Adrenal gland (tissue), 5 donors: ENCODE measurements at regions not wholly inside any gene's neighbourhood (a gene's known extent, or its start where the extent isn't known, plus 50 kb on each side); places are given as distances from the start of the nearest gene placed in this dataset.

Experiments used
- POLR2A ChIP-seq, 2 donors: fragments of 450-650 bp; IDR thresholded peaks; one replicate each; pipeline ENCODE4 v1.6.1; 2017; ENCODE audit warnings: antibody characterized with exemption in 2 of 2, mild to moderate bottlenecking in 2 of 2, moderate library complexity in 1 of 2
- TF ChIP-seq, protein P1 (sequence below), 6 experiments: fragments of 450-650 bp in 4 of 6; fragments of 200-600 bp in 2 of 6; sonication (generic) in 1 of 6; IDR thresholded peaks; 1 replicate in 5 of 6; 2 replicates in 1 of 6; pipeline versions ENCODE4 v1.5.1 to v1.8.0; 2016 to 2021; ENCODE audit warnings: antibody characterized with exemption in 6 of 6, mild to moderate bottlenecking in 2 of 6, moderate library complexity in 1 of 6
- donor health status: DM: no; HTN: no; CAD: no.

DNA sequence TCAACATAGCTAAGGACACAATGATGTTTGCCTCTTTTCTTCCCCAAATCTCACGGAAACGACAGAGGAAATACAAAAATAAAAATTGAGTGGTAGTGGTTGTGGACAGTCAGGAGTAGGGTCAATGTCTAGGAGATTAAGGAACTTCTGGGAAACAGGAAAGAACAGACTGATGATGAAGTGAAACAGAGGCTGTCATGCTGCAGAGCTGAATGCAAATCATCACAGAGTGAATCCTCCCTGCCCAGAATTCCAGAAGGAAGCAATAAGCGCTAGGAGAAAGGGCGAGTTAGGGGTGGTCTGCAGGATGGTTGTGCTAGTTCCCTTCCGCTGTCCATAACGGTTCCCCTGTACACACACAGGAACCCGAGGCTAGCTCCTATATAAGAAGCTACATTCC, 64.7 kb upstream of the POMGNT2 start:
- TF ChIP-seq, protein P1, sequence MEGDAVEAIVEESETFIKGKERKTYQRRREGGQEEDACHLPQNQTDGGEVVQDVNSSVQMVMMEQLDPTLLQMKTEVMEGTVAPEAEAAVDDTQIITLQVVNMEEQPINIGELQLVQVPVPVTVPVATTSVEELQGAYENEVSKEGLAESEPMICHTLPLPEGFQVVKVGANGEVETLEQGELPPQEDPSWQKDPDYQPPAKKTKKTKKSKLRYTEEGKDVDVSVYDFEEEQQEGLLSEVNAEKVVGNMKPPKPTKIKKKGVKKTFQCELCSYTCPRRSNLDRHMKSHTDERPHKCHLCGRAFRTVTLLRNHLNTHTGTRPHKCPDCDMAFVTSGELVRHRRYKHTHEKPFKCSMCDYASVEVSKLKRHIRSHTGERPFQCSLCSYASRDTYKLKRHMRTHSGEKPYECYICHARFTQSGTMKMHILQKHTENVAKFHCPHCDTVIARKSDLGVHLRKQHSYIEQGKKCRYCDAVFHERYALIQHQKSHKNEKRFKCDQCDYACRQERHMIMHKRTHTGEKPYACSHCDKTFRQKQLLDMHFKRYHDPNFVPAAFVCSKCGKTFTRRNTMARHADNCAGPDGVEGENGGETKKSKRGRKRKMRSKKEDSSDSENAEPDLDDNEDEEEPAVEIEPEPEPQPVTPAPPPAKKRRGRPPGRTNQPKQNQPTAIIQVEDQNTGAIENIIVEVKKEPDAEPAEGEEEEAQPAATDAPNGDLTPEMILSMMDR (IDR thresholded peaks at IDR 0.05) = no peak
- TF ChIP-seq POLR2A (IDR thresholded peaks at IDR 0.05) = no peak
